Fibroblast of skin of left quadriceps (primary cell): ENCODE measurements at regions not wholly inside any gene's neighbourhood (a gene's known extent, or its start where the extent isn't known, plus 50 kb on each side); places are given as distances from the start of the nearest gene placed in this dataset.

Experiments
- DNase-seq, 2 experiments: peaks; one replicate each; pipeline ENCODE4 v3.0.0-alpha.2; 2013; ENCODE audit warnings: low read depth in 2 of 2

- DNase-seq = no peak
Measured at GRCh38 chr18:78056011-78056410, 806.4 kb downstream of the GALR1 start.

DNA sequence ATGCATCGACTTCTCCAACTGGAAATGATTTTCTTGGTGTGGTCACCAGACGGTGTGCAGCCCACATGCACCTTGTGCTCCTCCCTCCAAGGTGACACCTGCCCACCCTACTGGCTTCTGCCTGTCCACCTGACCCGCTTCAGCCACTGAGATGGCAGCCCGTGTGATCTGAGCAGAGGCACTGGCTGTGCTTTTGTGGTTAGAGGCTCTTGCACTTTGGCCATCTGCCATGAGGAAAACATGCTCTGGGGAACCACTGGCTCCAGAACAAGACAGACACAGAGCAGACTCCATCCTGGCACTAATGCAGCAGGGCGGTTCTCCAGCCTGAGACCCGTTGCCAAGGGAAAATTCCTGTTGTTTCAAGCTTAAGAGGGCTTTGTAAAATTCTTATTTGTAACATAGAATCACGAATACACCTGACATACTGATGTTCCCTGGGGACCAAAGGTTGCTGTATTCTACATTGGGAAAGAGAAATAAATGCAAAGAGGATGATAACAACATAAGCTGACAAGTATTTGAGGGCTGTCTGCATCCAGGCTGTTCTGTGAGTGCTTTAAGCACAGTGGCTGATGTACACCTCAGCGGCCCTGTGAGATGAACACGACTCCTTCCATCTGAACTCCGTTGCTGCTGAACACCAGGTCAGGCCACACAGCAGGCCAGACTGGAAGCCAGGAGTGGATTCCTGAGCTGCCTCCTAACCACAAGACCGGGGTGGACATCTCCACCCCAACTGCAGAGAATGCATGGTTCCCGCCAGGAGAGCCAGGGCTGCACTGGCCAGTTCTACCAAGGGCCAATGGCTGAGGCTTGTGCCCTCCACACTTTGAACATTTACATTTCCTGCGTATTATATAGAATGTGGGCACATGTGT lies 820.4 kb downstream of the GALR1 start:
- no peak for DNase-seq

- DNase-seq = no peak
Measured at GRCh38 chr18:78071166-78071710, 821.6 kb downstream of the GALR1 start.

DNA sequence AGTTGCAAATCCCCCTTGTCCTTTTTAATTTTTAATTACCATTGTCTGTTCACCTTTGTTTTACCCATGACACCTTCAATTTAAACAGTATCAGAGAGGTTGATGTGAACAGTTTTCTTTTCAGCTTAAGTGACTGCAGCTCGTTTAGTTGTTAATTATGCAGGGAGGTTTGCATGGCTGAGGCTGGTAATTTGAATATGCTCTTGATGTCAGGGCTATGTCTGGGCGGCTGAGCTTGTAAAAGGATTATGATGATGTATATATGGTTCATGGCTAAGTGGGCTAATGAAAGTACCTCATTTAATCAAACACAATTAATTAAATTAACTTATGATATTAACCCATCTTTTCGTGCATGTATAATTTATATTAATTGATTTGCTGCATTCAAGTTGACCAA lies 822.1 kb downstream of the GALR1 start:
- no peak for DNase-seq

DNA sequence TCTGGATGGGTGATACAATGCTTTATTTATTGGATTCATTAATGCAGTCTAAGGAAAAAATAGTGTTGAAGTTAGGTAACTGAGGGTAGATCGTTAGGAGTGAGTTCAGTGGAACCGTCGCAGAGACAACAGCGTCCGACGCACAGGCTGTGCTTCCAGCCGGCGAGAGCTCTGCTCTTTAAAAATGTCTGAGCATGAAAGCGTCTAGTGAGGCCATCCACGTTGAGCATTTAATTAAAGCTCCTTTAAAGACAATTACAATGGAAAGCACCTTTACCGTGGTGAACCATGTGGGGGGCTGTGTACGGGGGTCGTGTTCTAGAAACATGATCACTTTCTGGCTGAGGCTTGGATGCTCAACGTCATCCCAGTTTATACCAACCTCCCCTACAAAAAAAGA lies 822.7 kb downstream of the GALR1 start:
- DNase-seq = no peak

- DNase-seq = no peak
Measured at GRCh38 chr18:78073275-78073674, 823.6 kb downstream of the GALR1 start.

GRCh38 chr18:78074400-78075020 lies 824.9 kb downstream of the GALR1 start:
- no peak for DNase-seq

- DNase-seq = no peak
Measured at GRCh38 chr18:78080081-78080480, 830.4 kb downstream of the GALR1 start.

- no peak for DNase-seq
Measured at GRCh38 chr18:78080761-78081160, 831.1 kb downstream of the GALR1 start.

GRCh38 chr18:78082816-78083215 lies 833.2 kb downstream of the GALR1 start:
- no peak for DNase-seq

GRCh38 chr18:78085241-78086185 lies 835.9 kb downstream of the GALR1 start:
- DNase-seq = no peak

DNA sequence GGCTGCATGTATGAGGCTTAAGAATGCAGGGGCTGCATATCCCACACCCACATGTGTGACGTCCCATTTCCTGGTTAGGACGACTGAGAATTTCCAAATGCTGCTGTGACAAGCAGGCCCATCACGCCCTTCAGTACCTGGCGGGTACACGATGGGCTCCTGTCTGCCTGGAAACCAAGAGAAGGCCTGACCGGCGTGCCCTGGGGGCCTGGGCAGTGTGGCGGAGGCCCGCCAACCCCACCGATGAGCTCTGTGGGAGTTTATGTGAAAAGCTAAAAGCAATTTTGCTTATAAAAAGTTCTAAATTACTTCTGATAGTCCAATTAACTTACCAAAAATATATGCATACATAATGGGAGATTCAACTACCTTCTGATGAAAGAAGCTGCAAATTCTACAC lies 837.3 kb downstream of the GALR1 start:
- no peak for DNase-seq

DNA sequence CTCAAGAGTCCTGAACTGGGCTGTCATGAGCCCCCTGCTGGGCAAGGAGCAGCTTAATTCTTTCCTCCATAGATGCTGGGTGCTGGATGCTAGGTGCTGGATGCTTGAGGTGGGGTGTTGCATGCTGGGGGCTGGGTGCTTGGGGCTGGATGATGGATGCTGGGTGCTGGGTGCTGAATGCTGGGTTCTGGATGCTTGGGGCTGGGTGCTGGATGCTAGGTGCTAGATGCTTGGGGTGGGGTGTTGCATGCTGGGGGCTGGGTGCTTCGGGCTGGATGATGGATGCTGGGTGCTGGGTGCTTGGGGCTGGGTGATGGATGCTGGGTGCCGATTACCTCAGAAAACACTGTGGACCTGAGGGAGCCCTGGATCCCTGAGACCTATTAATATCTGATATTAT lies 837.7 kb downstream of the GALR1 start:
- no peak for DNase-seq

- no peak for DNase-seq
Measured at GRCh38 chr18:78090584-78090983, 840.9 kb downstream of the GALR1 start.

DNA sequence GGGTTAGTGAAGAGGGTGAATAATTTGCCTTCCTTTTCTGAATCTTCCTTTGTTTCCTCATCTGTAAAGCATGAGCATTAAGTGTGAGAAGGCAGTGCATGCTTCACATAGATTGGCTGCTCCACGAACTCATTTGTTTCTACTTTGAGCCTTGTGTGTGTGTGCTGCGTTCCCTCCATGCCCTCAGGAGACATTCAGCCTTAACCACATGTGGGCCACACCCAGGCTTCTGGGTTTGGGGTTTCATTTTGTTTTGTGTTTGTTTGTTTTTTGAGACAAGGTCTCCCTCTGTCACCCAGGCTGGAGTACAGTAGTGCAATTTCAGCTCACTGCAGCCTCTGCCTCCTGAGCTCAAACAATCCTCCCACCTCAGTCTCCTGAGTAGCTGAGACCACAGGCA lies 843.3 kb downstream of the GALR1 start:
- no peak for DNase-seq

GRCh38 chr18:78099979-78100588 lies 850.4 kb downstream of the GALR1 start:
- DNase-seq = no peak

- no peak for DNase-seq
Measured at GRCh38 chr18:78101091-78101490, 851.4 kb downstream of the GALR1 start.

DNA sequence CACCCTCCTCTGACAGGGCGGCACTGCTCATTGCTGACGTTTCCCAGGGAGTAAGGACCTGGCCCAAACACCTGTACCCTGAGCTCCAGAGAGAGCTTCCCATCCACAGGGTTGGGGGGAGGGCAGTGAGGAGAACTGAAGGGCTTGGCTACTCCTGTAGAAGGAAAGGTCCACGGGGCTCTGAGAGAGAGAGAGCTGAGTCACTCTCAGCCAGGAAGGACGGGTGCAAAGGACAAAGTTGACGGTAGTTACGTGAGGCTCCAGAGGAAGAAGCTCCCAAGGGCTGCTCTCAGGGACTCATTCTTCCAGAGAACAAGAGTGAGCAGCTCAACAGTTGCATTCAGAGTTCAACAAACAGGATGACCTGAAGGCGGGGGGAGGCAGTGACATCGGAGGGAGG lies 852.5 kb downstream of the GALR1 start:
- no peak for DNase-seq

- no peak for DNase-seq
Measured at GRCh38 chr18:78105611-78106010, 856.0 kb downstream of the GALR1 start.

DNA sequence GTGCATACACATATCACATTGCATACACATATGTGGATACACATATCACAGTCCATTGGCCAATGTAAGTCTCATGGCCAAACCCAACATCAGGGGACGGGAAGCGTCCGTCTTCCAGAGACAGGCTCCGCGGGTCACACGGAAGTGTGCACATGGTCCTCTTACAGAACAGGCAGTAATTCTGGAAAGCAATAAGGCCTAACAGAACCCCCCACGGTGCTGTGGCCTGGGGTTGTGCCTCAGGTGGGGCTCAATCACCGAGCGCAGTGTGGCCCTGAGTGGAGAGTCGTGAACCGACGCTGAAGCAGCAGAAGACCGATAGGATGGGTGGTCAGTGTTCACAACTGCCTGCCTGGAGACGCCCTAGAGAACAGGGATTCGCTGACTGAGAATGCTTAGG lies 857.3 kb downstream of the GALR1 start:
- DNase-seq = no peak

DNA sequence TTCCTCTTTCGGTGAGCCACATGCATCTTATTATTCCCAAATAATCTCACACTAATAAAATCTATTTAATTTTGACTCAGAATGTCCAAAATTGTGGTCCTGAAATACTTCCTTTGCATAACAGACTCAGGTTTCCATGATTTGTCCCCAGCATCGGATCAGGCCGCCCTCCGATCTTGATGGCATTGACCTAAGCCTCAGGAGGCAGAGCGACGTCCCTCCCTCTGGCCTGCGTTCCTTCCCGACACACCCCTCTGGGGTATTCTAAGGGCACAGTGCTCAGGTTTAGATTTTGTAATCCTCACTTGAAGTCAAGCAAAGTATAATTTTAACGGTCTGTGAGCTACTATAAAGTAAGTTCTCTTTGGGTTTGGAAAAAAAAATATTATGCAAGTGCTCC lies 857.7 kb downstream of the GALR1 start:
- DNase-seq = no peak

- no peak for DNase-seq
Measured at GRCh38 chr18:78108554-78108953, 858.9 kb downstream of the GALR1 start.
